ENCODE measurements at regions not wholly inside any gene's neighbourhood (a gene's known extent, or its start where the extent isn't known, plus 50 kb on each side); places are given as distances from the start of the nearest gene placed in this dataset.
A peak's percentile ranks its signal among the peaks of the same experiment; 100 is the strongest.

GRCh38 chr5:56677690-56678305, 137.6 kb upstream of the MAP3K1 start:
- H3K9me2 ChIP-seq (ENCODE audit: insufficient read depth): no peaks in the 10 kb centered on the region
- no peaks in the 10 kb centered on the region for H4K20me1 ChIP-seq (ENCODE audit: insufficient read depth)
- H3K27ac ChIP-seq: no peak overlapping the region
- no peak overlapping the region for H3K4me2 ChIP-seq (ENCODE audit: unreplicated experiment)
- H3K4me1 ChIP-seq (ENCODE audit: insufficient read depth): 0 out of 2 replicates have a peak, but pooled peaks cover 8% of the 10 kb centered on the region
- TF ChIP-seq EZH2phosphoT487 (IDR thresholded peaks at IDR 0.05; ENCODE audit: insufficient read depth, low read depth) (no peak), EZH2 (IDR thresholded peaks at IDR 0.05; ENCODE audit: insufficient read depth, poor library complexity, severe bottlenecking) (no peak)
- in situ Hi-C loops (cut with MboI): no loop called here
- H2AFZ ChIP-seq: no peak overlapping the region
- no peaks in the 10 kb centered on the region for H3K79me2 ChIP-seq (ENCODE audit: insufficient read depth)
- no peaks in the 10 kb centered on the region for H3K27me3 ChIP-seq (replicated peaks; ENCODE audit: insufficient read depth)
- H3K9me3 ChIP-seq (ENCODE audit: low read depth): no peaks in the 10 kb centered on the region
- DNase-seq: no peak
- no peak overlapping the region for H3K9ac ChIP-seq
- WGBS, 2 experiments (ENCODE audit: low coverage in 1 of 2, low lambda C conversion rate in 2 of 2, missing lambda C conversion rate in 2 of 2): 60 to 61% methylated on average over 2 of the region's 2 CpGs
- H3K4me3 ChIP-seq: no peak overlapping the region
- H3K36me3 ChIP-seq (ENCODE audit: low read depth): no peaks in the 10 kb centered on the region
- H3F3A ChIP-seq (ENCODE audit: insufficient read depth): no peaks in the 10 kb centered on the region

- H3K36me3 ChIP-seq (ENCODE audit: low read depth): no peaks in the 10 kb centered on the region
- no peak overlapping the region for H2AFZ ChIP-seq
- H3K9me3 ChIP-seq (ENCODE audit: low read depth): no peaks in the 10 kb centered on the region
- H3F3A ChIP-seq (ENCODE audit: insufficient read depth): no peaks in the 10 kb centered on the region
- 34 to 37% methylated on average over 4 of the region's 4 CpGs for WGBS, 2 experiments (ENCODE audit: low coverage in 1 of 2, low lambda C conversion rate in 2 of 2, missing lambda C conversion rate in 2 of 2)
- no peak overlapping the region for H3K4me3 ChIP-seq
- H3K9me2 ChIP-seq (ENCODE audit: insufficient read depth): no peaks in the 10 kb centered on the region
- no peak overlapping the region for H3K9ac ChIP-seq
- no peaks in the 10 kb centered on the region for H4K20me1 ChIP-seq (ENCODE audit: insufficient read depth)
- H3K27me3 ChIP-seq (replicated peaks; ENCODE audit: insufficient read depth): no peaks in the 10 kb centered on the region
- 0 out of 2 replicates have a peak, but pooled peaks cover 7% of the 10 kb centered on the region for H3K4me1 ChIP-seq (ENCODE audit: insufficient read depth)
- in situ Hi-C loops (cut with MboI): no loop called here
- no peak overlapping the region for H3K4me2 ChIP-seq (ENCODE audit: unreplicated experiment)
- no peak overlapping the region for H3K27ac ChIP-seq
- H3K79me2 ChIP-seq (ENCODE audit: insufficient read depth): no peaks in the 10 kb centered on the region
- peak; percentile 8 for DNase-seq
- TF ChIP-seq EZH2phosphoT487 (IDR thresholded peaks at IDR 0.05; ENCODE audit: insufficient read depth, low read depth) (no peak), EZH2 (IDR thresholded peaks at IDR 0.05; ENCODE audit: insufficient read depth, poor library complexity, severe bottlenecking) (no peak)
Observed at GRCh38 chr5:56676091-56676768, 139.1 kb upstream of the MAP3K1 start.

GRCh38 chr5:56674441-56674840, 140.9 kb upstream of the MAP3K1 start:
- WGBS, 2 experiments (ENCODE audit: low coverage in 1 of 2, low lambda C conversion rate in 2 of 2, missing lambda C conversion rate in 2 of 2): 53 to 59% methylated on average over 3 of the region's 3 CpGs

GRCh38 chr5:56673171-56673570, 142.2 kb upstream of the MAP3K1 start:
- Histone ChIP-seq H4K20me1 (ENCODE audit: insufficient read depth) (no peaks in the 10 kb centered on the region), H3F3A (ENCODE audit: insufficient read depth) (no peaks in the 10 kb centered on the region), H2AFZ (no peak overlapping the region), H3K4me1 (ENCODE audit: insufficient read depth) (no peaks in the 10 kb centered on the region), H3K9me3 (ENCODE audit: low read depth) (no peaks in the 10 kb centered on the region), H3K27me3 (replicated peaks; ENCODE audit: insufficient read depth) (no peaks in the 10 kb centered on the region), H3K36me3 (ENCODE audit: low read depth) (no peaks in the 10 kb centered on the region), H3K4me2 (ENCODE audit: unreplicated experiment) (no peak overlapping the region), H3K9ac (no peak overlapping the region), H3K27ac (no peak overlapping the region), H3K79me2 (ENCODE audit: insufficient read depth) (no peaks in the 10 kb centered on the region), H3K9me2 (ENCODE audit: insufficient read depth) (no peaks in the 10 kb centered on the region), H3K4me3 (no peak overlapping the region)
- WGBS, 2 experiments (ENCODE audit: low coverage in 1 of 2, low lambda C conversion rate in 2 of 2, missing lambda C conversion rate in 2 of 2): 51 to 54% methylated on average over 5 of the region's 5 CpGs
- TF ChIP-seq EZH2phosphoT487 (IDR thresholded peaks at IDR 0.05; ENCODE audit: insufficient read depth, low read depth) (no peak), EZH2 (IDR thresholded peaks at IDR 0.05; ENCODE audit: insufficient read depth, poor library complexity, severe bottlenecking) (no peak)
- no peak for DNase-seq
- in situ Hi-C loops (cut with MboI): no loop called here

More at GRCh38 chr5:56674441-56674840, 140.9 kb upstream of the MAP3K1 start:
- H3K4me1 ChIP-seq (ENCODE audit: insufficient read depth): no peaks in the 10 kb centered on the region
- H3K9me3 ChIP-seq (ENCODE audit: low read depth): no peaks in the 10 kb centered on the region
- no peaks in the 10 kb centered on the region for H3K9me2 ChIP-seq (ENCODE audit: insufficient read depth)
- H3K27ac ChIP-seq: no peak overlapping the region
- no peak for DNase-seq
- H3K79me2 ChIP-seq (ENCODE audit: insufficient read depth): no peaks in the 10 kb centered on the region
- H3K4me2 ChIP-seq (ENCODE audit: unreplicated experiment): no peak overlapping the region
- H3K9ac ChIP-seq: no peak overlapping the region
- H4K20me1 ChIP-seq (ENCODE audit: insufficient read depth): no peaks in the 10 kb centered on the region
- no peak overlapping the region for H3K4me3 ChIP-seq
- H3F3A ChIP-seq (ENCODE audit: insufficient read depth): no peaks in the 10 kb centered on the region
- no peak overlapping the region for H2AFZ ChIP-seq
- in situ Hi-C loops (cut with MboI): no loop called here
- TF ChIP-seq EZH2phosphoT487 (IDR thresholded peaks at IDR 0.05; ENCODE audit: insufficient read depth, low read depth) (no peak), EZH2 (IDR thresholded peaks at IDR 0.05; ENCODE audit: insufficient read depth, poor library complexity, severe bottlenecking) (no peak)
- no peaks in the 10 kb centered on the region for H3K27me3 ChIP-seq (replicated peaks; ENCODE audit: insufficient read depth)
- no peaks in the 10 kb centered on the region for H3K36me3 ChIP-seq (ENCODE audit: low read depth)

All from GM23248 (cell line).